Muscle of back (tissue), 3 donors: ENCODE measurements at regions not wholly inside any gene's neighbourhood (a gene's known extent, or its start where the extent isn't known, plus 50 kb on each side); places are given as distances from the start of the nearest gene placed in this dataset.

Source experiments
- DNase-seq, 3 donors: peaks; one replicate each; pipeline versions ENCODE4 v3.0.0 to v3.0.0-alpha.2; 2013

- no peak for DNase-seq
Measured at GRCh38 chr11:104657083-104657482, 241.2 kb downstream of the CASP12 start.

GRCh38 chr11:104655066-104655465 lies 243.2 kb downstream of the CASP12 start:
- no peak for DNase-seq

GRCh38 chr11:104654181-104654813 lies 244.0 kb downstream of the CASP12 start:
- DNase-seq = no peak

GRCh38 chr11:104653407-104653806 lies 244.9 kb downstream of the CASP12 start:
- peak in 1 of 3 donors; percentile 7 for DNase-seq

GRCh38 chr11:104652996-104653395 lies 245.3 kb downstream of the CASP12 start:
- DNase-seq = no peak

GRCh38 chr11:104650234-104650633 lies 248.0 kb downstream of the CASP12 start:
- no peak for DNase-seq

GRCh38 chr11:104649002-104649401 lies 249.3 kb downstream of the CASP12 start:
- DNase-seq = no peak

GRCh38 chr11:104645261-104646222 lies 252.7 kb downstream of the CASP12 start:
- no peak for DNase-seq

- DNase-seq = no peak
Measured at GRCh38 chr11:104637662-104638170, 260.5 kb downstream of the CASP12 start.

GRCh38 chr11:104633226-104633625 lies 265.0 kb downstream of the CASP12 start:
- DNase-seq = no peak

- no peak for DNase-seq
Measured at GRCh38 chr11:104630352-104630751, 267.9 kb downstream of the CASP12 start.

- no peak for DNase-seq
Measured at GRCh38 chr11:104625246-104625645, 273.0 kb downstream of the CASP12 start.

GRCh38 chr11:104624021-104624420 lies 274.2 kb downstream of the CASP12 start:
- no peak for DNase-seq

- DNase-seq = peak in 1 of 3 donors; percentile 15
Measured at GRCh38 chr11:104623518-104623917, 274.7 kb downstream of the CASP12 start.

- DNase-seq = no peak
Measured at GRCh38 chr11:104620991-104621390, 277.3 kb downstream of the CASP12 start.

- DNase-seq = no peak
Measured at GRCh38 chr11:104619751-104620150, 278.5 kb downstream of the CASP12 start.

GRCh38 chr11:104618954-104619353 lies 279.3 kb downstream of the CASP12 start:
- no peak for DNase-seq

GRCh38 chr11:104614961-104615360 lies 283.3 kb downstream of the CASP12 start:
- DNase-seq = no peak

GRCh38 chr11:104614117-104614680 lies 284.1 kb downstream of the CASP12 start:
- no peak for DNase-seq

GRCh38 chr11:104610635-104611034 lies 287.6 kb downstream of the CASP12 start:
- DNase-seq = no peak

- DNase-seq = peak; percentile 41 to 77 (median 59)
Measured at GRCh38 chr11:104609311-104610085, 288.8 kb downstream of the CASP12 start.

GRCh38 chr11:104602643-104603042 lies 295.6 kb downstream of the CASP12 start:
- no peak for DNase-seq
